ENCODE measurements at regions not wholly inside any gene's neighbourhood (a gene's known extent, or its start where the extent isn't known, plus 50 kb on each side); places are given as distances from the start of the nearest gene placed in this dataset.

DNA sequence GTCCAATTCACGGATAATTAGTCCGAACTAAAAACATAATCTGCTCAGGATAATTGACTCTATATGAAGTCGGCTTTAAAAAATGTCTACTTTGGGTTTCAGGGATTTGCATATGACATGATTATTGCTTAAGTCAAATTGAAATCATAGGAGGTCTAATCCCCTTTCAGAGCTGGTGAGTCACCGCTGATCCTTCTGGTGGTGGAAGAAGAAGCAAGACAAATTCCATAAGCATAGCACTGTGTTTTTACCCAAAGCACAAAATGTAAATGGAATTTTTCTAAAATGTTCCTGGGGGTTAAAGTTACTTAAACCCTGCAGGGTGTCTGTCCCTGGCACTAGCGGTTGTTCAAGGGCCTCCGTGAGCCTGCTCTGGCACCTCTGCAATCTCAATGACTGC, 460.2 kb downstream of the LRATD1 start:
- TF ChIP-seq, protein P1, sequence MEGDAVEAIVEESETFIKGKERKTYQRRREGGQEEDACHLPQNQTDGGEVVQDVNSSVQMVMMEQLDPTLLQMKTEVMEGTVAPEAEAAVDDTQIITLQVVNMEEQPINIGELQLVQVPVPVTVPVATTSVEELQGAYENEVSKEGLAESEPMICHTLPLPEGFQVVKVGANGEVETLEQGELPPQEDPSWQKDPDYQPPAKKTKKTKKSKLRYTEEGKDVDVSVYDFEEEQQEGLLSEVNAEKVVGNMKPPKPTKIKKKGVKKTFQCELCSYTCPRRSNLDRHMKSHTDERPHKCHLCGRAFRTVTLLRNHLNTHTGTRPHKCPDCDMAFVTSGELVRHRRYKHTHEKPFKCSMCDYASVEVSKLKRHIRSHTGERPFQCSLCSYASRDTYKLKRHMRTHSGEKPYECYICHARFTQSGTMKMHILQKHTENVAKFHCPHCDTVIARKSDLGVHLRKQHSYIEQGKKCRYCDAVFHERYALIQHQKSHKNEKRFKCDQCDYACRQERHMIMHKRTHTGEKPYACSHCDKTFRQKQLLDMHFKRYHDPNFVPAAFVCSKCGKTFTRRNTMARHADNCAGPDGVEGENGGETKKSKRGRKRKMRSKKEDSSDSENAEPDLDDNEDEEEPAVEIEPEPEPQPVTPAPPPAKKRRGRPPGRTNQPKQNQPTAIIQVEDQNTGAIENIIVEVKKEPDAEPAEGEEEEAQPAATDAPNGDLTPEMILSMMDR (IDR thresholded peaks at IDR 0.05): no peak
- no peak for TF ChIP-seq POLR2A (IDR thresholded peaks at IDR 0.05)
